H1 (cell line): ENCODE measurements at regions not wholly inside any gene's neighbourhood (a gene's known extent, or its start where the extent isn't known, plus 50 kb on each side); places are given as distances from the start of the nearest gene placed in this dataset.

Experiments
- BACH1 ChIP-seq: IDR thresholded peaks from 2 replicates; pipeline ENCODE4 v1.6.1; 2012; ENCODE audit warnings: low read length, improper control_type of control experiment
- CBX5 ChIP-seq: fragments of 300-800, 300-1000 bp; sonication (generic); IDR thresholded peaks from 2 replicates; pipeline ENCODE4 v1.7.1; 2016; ENCODE audit warnings: antibody characterized with exemption, low read length, low read depth
- EGR1 ChIP-seq: IDR thresholded peaks from 2 replicates; pipeline ENCODE4 v1.6.1; 2011; ENCODE audit warnings: low read depth, low read length, borderline replicate concordance
- POLR2A ChIP-seq, 2 experiments: IDR thresholded peaks; 1 replicate in 1 of 2; 2 replicates in 1 of 2; pipeline ENCODE4 v1.6.1; 2011; ENCODE audit warnings: low read depth in 2 of 2, low read length in 2 of 2, mild to moderate bottlenecking in 2 of 2; ENCODE audit errors: control extremely low read depth in 1 of 2
- RXRA ChIP-seq: IDR thresholded peaks from 2 replicates; pipeline ENCODE4 v1.6.1; 2011; ENCODE audit warnings: low read depth, mild to moderate bottlenecking, low read length, moderate library complexity; ENCODE audit not compliant: insufficient read depth
- TBP ChIP-seq: IDR thresholded peaks from 2 replicates; pipeline ENCODE4 v1.6.1; 2011; ENCODE audit warnings: low read depth, low read length, improper control_type of control experiment
- TF ChIP-seq, protein P1 (sequence below): IDR thresholded peaks from 2 replicates; pipeline ENCODE4 v1.6.1; 2012; ENCODE audit warnings: inconsistent platforms

DNA sequence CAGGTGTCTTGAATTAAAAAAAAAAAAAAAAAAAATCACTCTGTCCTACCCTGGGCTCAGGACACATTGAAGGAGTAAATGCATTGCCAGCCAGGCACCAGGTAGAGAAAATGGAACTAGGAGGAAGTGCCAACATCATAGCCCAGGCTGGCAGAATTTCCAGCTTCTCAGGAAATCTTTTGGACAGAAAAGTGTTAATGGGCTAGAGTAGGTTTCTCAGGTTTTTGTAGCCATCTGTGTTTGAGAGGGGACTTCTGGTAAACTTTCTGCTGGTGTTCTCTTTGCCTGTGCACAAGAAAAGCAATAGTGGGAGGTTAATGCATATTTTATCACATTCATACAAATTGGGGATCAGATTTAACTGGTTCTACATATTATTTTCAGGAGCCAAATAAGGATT, 678.3 kb upstream of the NRSN1 start (continued):
- TF ChIP-seq EGR1 = no peak
- TF ChIP-seq BACH1 = no peak
- TF ChIP-seq RXRA = no peak
- TF ChIP-seq POLR2A (IDR thresholded peaks at IDR 0.05; ENCODE audit: control extremely low read depth in 1 of 2, low read depth in 2 of 2, low read length in 2 of 2) = no peak
- TF ChIP-seq, protein P1, sequence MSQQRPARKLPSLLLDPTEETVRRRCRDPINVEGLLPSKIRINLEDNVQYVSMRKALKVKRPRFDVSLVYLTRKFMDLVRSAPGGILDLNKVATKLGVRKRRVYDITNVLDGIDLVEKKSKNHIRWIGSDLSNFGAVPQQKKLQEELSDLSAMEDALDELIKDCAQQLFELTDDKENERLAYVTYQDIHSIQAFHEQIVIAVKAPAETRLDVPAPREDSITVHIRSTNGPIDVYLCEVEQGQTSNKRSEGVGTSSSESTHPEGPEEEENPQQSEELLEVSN = no peak
- TF ChIP-seq TBP = no peak
- no peak for TF ChIP-seq CBX5
